IMR-90 (cell line): ENCODE measurements at regions not wholly inside any gene's neighbourhood (a gene's known extent, or its start where the extent isn't known, plus 50 kb on each side); places are given as distances from the start of the nearest gene placed in this dataset.

Source experiments
- ATAC-seq: fragments of 200-7000 bp; cut with Tn5 transposase; 2 replicates; pipeline ENCODE4 v1.9.1; 2020; ENCODE audit warnings: low read depth, mild to moderate bottlenecking, moderate library complexity
- BruUV-seq: library from RNA; stranded (reverse); fragments of 400-500 nt; replicated peaks from 2 replicates; lab custom pipeline; 2021; lab: Mats Ljungman, UMichigan
- CTCF ChIA-PET: fragments of 300-600 bp; formaldehyde crosslinking; extraction: SDS; loops from one replicate; lab custom pipeline; 2021; ENCODE audit warnings: antibody characterized with exemption; lab: Yijun Ruan, JAX
- POLR2A ChIA-PET: fragments of 300-600 bp; sonication (Branson Sonifier 250); formaldehyde crosslinking; loops from one replicate; lab custom pipeline; 2022; ENCODE audit warnings: antibody characterized with exemption; ENCODE audit not compliant: unreplicated experiment; lab: Charles Lee
- DNase-seq: peaks from one replicate; pipeline ENCODE4 v3.0.0; 2013
- H2AFZ ChIP-seq: replicated peaks from 2 replicates; pipeline ENCODE3; 2013; ENCODE audit warnings: low read length, mild to moderate bottlenecking; ENCODE audit not compliant: poor library complexity
- H2AK5ac ChIP-seq: 2 replicates; pipeline ENCODE4 v1.6.1; 2013; ENCODE audit warnings: low read depth, low read length, inconsistent platforms
- H2AK9ac ChIP-seq: replicated peaks from 2 replicates; pipeline ENCODE3; 2013; ENCODE audit warnings: mild to moderate bottlenecking, low read depth, low read length, moderate library complexity; ENCODE audit not compliant: poor library complexity
- H2BK120ac ChIP-seq: 2 replicates; pipeline ENCODE4 v1.6.1; 2013; ENCODE audit warnings: low read depth, low read length, inconsistent platforms
- H2BK15ac ChIP-seq: 3 replicates; pipeline ENCODE4 v1.6.1; 2013; ENCODE audit warnings: low read depth, low read length, inconsistent platforms
- H2BK20ac ChIP-seq: 2 replicates; pipeline ENCODE4 v1.6.1; 2013; ENCODE audit warnings: low read depth, mild to moderate bottlenecking, inconsistent platforms, low read length, moderate library complexity
- H2BK5ac ChIP-seq: 2 replicates; pipeline ENCODE4 v1.6.1; 2013; ENCODE audit warnings: mild to moderate bottlenecking, low read depth, low read length, inconsistent platforms; ENCODE audit not compliant: poor library complexity, severe bottlenecking
- H3K14ac ChIP-seq: replicated peaks from 2 replicates; pipeline ENCODE4 v1.6.1; 2013; ENCODE audit warnings: low read depth, low read length, inconsistent platforms
- H3K18ac ChIP-seq: 2 replicates; pipeline ENCODE4 v1.6.1; 2013; ENCODE audit warnings: low read depth, low read length, control low read depth
- H3K23ac ChIP-seq: 2 replicates; pipeline ENCODE4 v1.6.1; 2013; ENCODE audit warnings: low read depth, low read length, inconsistent platforms
- H3K27ac ChIP-seq: 2 replicates; pipeline ENCODE4 v1.5.1; 2013; ENCODE audit warnings: mild to moderate bottlenecking, control low read depth, low read length; ENCODE audit not compliant: insufficient read depth
- H3K27me3 ChIP-seq: 2 replicates; pipeline ENCODE4 v1.6.1; 2013; ENCODE audit warnings: low read length; ENCODE audit not compliant: control insufficient read depth, insufficient read depth
- H3K36me3 ChIP-seq: 2 replicates; pipeline ENCODE4 v1.6.1; 2013; ENCODE audit warnings: low read length, mixed read lengths; ENCODE audit not compliant: control insufficient read depth, insufficient read depth
- H3K4ac ChIP-seq: 2 replicates; pipeline ENCODE4 v1.6.1; 2013; ENCODE audit warnings: low read depth, low read length, inconsistent platforms
- H3K4me1 ChIP-seq: 2 replicates; pipeline ENCODE4 v1.6.1; 2013; ENCODE audit warnings: low read length, mixed read lengths; ENCODE audit not compliant: control insufficient read depth, insufficient read depth
- H3K4me2 ChIP-seq: 2 replicates; pipeline ENCODE4 v1.6.1; 2013; ENCODE audit warnings: low read depth, mild to moderate bottlenecking, control low read depth, low read length, moderate library complexity
- H3K4me3 ChIP-seq: 2 replicates; pipeline ENCODE4 v1.5.1; 2013; ENCODE audit warnings: low read depth, mild to moderate bottlenecking, control low read depth, low read length, moderate library complexity; ENCODE audit not compliant: insufficient read depth
- H3K56ac ChIP-seq: 2 replicates; pipeline ENCODE4 v1.6.1; 2013; ENCODE audit warnings: low read length, inconsistent platforms; ENCODE audit not compliant: insufficient read depth; ENCODE audit errors: extremely low read depth
- H3K79me1 ChIP-seq, 2 experiments: 2 replicates each; pipeline ENCODE4 v1.6.1; 2013; ENCODE audit warnings: low read length in 2 of 2, inconsistent platforms in 1 of 2, low read depth in 1 of 2
- H3K9ac ChIP-seq: 2 replicates; pipeline ENCODE4 v1.6.1; 2013; ENCODE audit warnings: low read depth, low read length, control low read depth
- H3K9me1 ChIP-seq: 2 replicates; pipeline ENCODE4 v1.6.1; 2013; ENCODE audit warnings: low read length, inconsistent platforms; ENCODE audit not compliant: insufficient read depth
- H3K9me3 ChIP-seq: 2 replicates; pipeline ENCODE4 v1.6.1; 2013; ENCODE audit warnings: low read length; ENCODE audit not compliant: control insufficient read depth, insufficient read depth
- H4K20me1 ChIP-seq: 2 replicates; pipeline ENCODE4 v1.6.1; 2013; ENCODE audit warnings: low read length, inconsistent platforms; ENCODE audit not compliant: insufficient read depth
- H4K5ac ChIP-seq: 2 replicates; pipeline ENCODE4 v1.6.1; 2013; ENCODE audit warnings: mild to moderate bottlenecking, low read depth, low read length, control low read depth
- H4K8ac ChIP-seq, 2 experiments: 2 replicates each; pipeline ENCODE4 v1.6.1; 2013; ENCODE audit warnings: low read depth in 2 of 2, low read length in 2 of 2, control low read depth in 1 of 2, inconsistent platforms in 1 of 2
- H4K91ac ChIP-seq: 2 replicates; pipeline ENCODE4 v1.6.1; 2013; ENCODE audit warnings: low read depth, low read length, inconsistent platforms; ENCODE audit not compliant: insufficient read depth
- BHLHE40 ChIP-seq: fragments of 150-350 bp; IDR thresholded peaks from 2 replicates; pipeline ENCODE4 v1.6.1; 2016; ENCODE audit warnings: mild to moderate bottlenecking, low read depth, low read length
- FOS ChIP-seq: fragments of 150-350 bp; IDR thresholded peaks from 2 replicates; pipeline ENCODE4 v1.6.1; 2016; ENCODE audit warnings: low read depth, low read length
- MAFK ChIP-seq: IDR thresholded peaks from 2 replicates; pipeline ENCODE4 v1.6.1; 2012; ENCODE audit warnings: low read depth, low read length, improper control_type of control experiment
- MXI1 ChIP-seq: IDR thresholded peaks from 2 replicates; pipeline ENCODE4 v1.6.1; 2012; ENCODE audit warnings: low read depth, mild to moderate bottlenecking, low read length, moderate library complexity, borderline replicate concordance
- NFE2L2 ChIP-seq: fragments of 150-350 bp; IDR thresholded peaks from 2 replicates; pipeline ENCODE4 v1.6.1; 2016; ENCODE audit warnings: low read depth, mild to moderate bottlenecking, low read length
- POLR2A ChIP-seq: IDR thresholded peaks from 2 replicates; pipeline ENCODE4 v1.6.1; 2012; ENCODE audit warnings: mild to moderate bottlenecking, low read depth, low read length
- RAD21 ChIP-seq: IDR thresholded peaks from 2 replicates; pipeline ENCODE4 v1.6.1; 2012; ENCODE audit warnings: low read length, improper control_type of control experiment
- RCOR1 ChIP-seq: IDR thresholded peaks from 2 replicates; pipeline ENCODE4 v1.6.1; 2012; ENCODE audit warnings: mild to moderate bottlenecking, low read length, improper control_type of control experiment; ENCODE audit not compliant: insufficient replicate concordance
- SMC3 ChIP-seq: fragments of 150-350 bp; IDR thresholded peaks from 2 replicates; pipeline ENCODE4 v1.6.1; 2016; ENCODE audit warnings: low read depth, mild to moderate bottlenecking, antibody characterized with exemption, low read length, moderate library complexity
- dilution Hi-C: fragments of 300-500 bp; cut with HindIII; formaldehyde crosslinking; loops from one replicate; pipeline ENCODE4 v1.14.3; 2018; ENCODE audit warnings: low sequenced_read_pairs; ENCODE audit not compliant: unreplicated experiment
- in situ Hi-C: fragments of 300-500 bp; cut with MboI; formaldehyde crosslinking; loops from 3 replicates; pipeline ENCODE4 v1.14.3; 2019; ENCODE audit warnings: low sequenced_read_pairs, inconsistent platforms, mixed read lengths
- intact Hi-C: fragments of 100-400 bp; cut with micrococcal nuclease; formaldehyde crosslinking; loops from 2 replicates; pipeline ENCODE4 v1.10.0; 2022
- TF ChIP-seq, protein P1 (sequence below): fragments of 150-350 bp; IDR thresholded peaks from 2 replicates; pipeline ENCODE4 v1.6.1; 2017; ENCODE audit warnings: mild to moderate bottlenecking, antibody characterized with exemption, low read length, low read depth

DNA sequence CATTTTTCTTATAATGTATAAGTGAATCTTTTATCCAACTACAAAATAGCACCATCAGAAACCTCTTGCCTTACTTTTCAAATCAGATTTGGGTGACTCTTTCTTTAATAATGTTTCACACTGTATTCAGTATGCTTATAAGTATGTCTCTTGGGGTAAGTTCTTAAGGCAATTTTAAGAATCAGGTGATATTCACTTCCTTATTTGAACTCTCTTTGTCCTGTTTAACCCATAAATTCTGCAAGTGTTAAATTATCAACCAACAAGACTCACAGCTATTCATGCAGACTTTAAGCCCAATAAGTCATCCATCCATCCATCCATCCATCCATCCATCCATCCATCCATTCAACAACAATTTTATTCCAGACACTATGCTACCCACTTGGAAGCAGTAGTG is 142.7 kb upstream of the FBXL17 start:
- no peak for ATAC-seq
- no peak overlapping the region for H2BK5ac ChIP-seq
- no peak overlapping the region for H2BK15ac ChIP-seq
- H2BK20ac ChIP-seq: no peak overlapping the region
- no peak overlapping the region for H2BK120ac ChIP-seq
- H3K4me2 ChIP-seq: no peak overlapping the region
- no peaks in the 10 kb centered on the region for H3K36me3 ChIP-seq
- ChIA-PET CTCF (interaction anchor here (0.8 kb wide), 1 partner anchor 553 kb away, joined by 3 read pairs; no protein-coding TSS in a partner anchor), POLR2A (no interaction called here)
- intact Hi-C loops (loop anchor here (5.0 to 10.0 kb wide), 3 partner anchors 158 to 953 kb away; no protein-coding TSS in a partner anchor), in situ Hi-C loops (no loop called here), dilution Hi-C loops (no loop called here)
- no peak overlapping the region for H4K91ac ChIP-seq
- no peaks in the 10 kb centered on the region for H3K79me1 ChIP-seq
- H3K9me1 ChIP-seq: no peaks in the 10 kb centered on the region; the same call in 1 of the 2 replicates
- no peak overlapping the region for H3K4ac ChIP-seq
- BruUV-seq: no TSS peak
- TF ChIP-seq RCOR1: no peak
- TF ChIP-seq, protein P1, sequence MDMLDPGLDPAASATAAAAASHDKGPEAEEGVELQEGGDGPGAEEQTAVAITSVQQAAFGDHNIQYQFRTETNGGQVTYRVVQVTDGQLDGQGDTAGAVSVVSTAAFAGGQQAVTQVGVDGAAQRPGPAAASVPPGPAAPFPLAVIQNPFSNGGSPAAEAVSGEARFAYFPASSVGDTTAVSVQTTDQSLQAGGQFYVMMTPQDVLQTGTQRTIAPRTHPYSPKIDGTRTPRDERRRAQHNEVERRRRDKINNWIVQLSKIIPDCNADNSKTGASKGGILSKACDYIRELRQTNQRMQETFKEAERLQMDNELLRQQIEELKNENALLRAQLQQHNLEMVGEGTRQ: no peak
- TF ChIP-seq FOS: no peak
- TF ChIP-seq MAFK: no peak
- no peak for TF ChIP-seq BHLHE40
- TF ChIP-seq RAD21: no peak
- no peak for TF ChIP-seq SMC3
- TF ChIP-seq NFE2L2: no peak
- no peak for TF ChIP-seq POLR2A
- no peak for TF ChIP-seq MXI1
- no peak overlapping the region for H2AK5ac ChIP-seq
- no peak overlapping the region for H3K14ac ChIP-seq
- no peak overlapping the region for H3K27ac ChIP-seq
- H3K9ac ChIP-seq: no peak overlapping the region
- H3K4me1 ChIP-seq: peaks cover 4% of the 10 kb centered on the region
- no peak overlapping the region for H3K56ac ChIP-seq
- no peaks in the 10 kb centered on the region; the same call in 1 of the 2 replicates for H3K27me3 ChIP-seq
- H3K4me3 ChIP-seq: no peak overlapping the region
- H3K18ac ChIP-seq: peak overlapping the region; percentile 52; the same call in 1 of the 2 replicates
- no peak overlapping the region for H3K23ac ChIP-seq
- H4K8ac ChIP-seq: no peak overlapping the region
- no peak overlapping the region for H2AFZ ChIP-seq
- no peaks in the 10 kb centered on the region for H4K20me1 ChIP-seq
- H2AK9ac ChIP-seq: no peak overlapping the region
- H3K9me3 ChIP-seq: no peaks in the 10 kb centered on the region; the same call in 1 of the 2 replicates
- no peak overlapping the region; the same call in 1 of the 2 replicates for H4K5ac ChIP-seq
- DNase-seq: no peak
